Stomach (tissue), 8 donors: ENCODE measurements at regions not wholly inside any gene's neighbourhood (a gene's known extent, or its start where the extent isn't known, plus 50 kb on each side); places are given as distances from the start of the nearest gene placed in this dataset.

ENCODE experiments used
- DNase-seq, 2 donors: peaks; one replicate each; pipeline versions ENCODE4 v3.0.0 to v3.0.0-alpha.2; 2013 to 2019
- H3K27ac ChIP-seq, 5 donors: fragments of 200-600 bp in 4 of 5; sonication (generic) in 4 of 5; one replicate each; pipeline ENCODE4 v1.5.1; 2013 to 2019; ENCODE audit warnings: mild to moderate bottlenecking in 1 of 5, moderate library complexity in 1 of 5
- H3K27me3 ChIP-seq, 3 donors: fragments of 200-600 bp; sonication (generic); one replicate each; pipeline ENCODE4 v1.5.1; 2017 to 2019; ENCODE audit warnings: mixed run types in 1 of 3
- H3K36me3 ChIP-seq, 4 donors: fragments of 200-600 bp; sonication (generic); 1 replicate in 3 of 4; 2 replicates in 1 of 4; pipeline ENCODE4 v1.5.1; 2016 to 2019
- H3K4me1 ChIP-seq, 4 donors: fragments of 200-600 bp; sonication (generic); one replicate each; pipeline ENCODE4 v1.5.1; 2016 to 2019
- H3K4me3 ChIP-seq, 4 donors: fragments of 200-600 bp; sonication (generic) in 3 of 4; one replicate each; pipeline ENCODE4 v1.5.1; 2016 to 2019; ENCODE audit warnings: mild to moderate bottlenecking in 1 of 4
- H3K9me3 ChIP-seq, 4 donors: fragments of 200-600 bp; sonication (generic); one replicate each; pipeline ENCODE4 v1.5.1; 2016 to 2019
- CTCF ChIP-seq, 7 experiments: fragments of 450-650 bp in 4 of 7; fragments of 200-600 bp in 3 of 7; sonication (generic) in 3 of 7; IDR thresholded peaks; one replicate each; pipeline ENCODE4 v1.5.1; 2016 to 2019; ENCODE audit warnings: antibody characterized with exemption in 7 of 7, control low read depth in 2 of 7, mild to moderate bottlenecking in 1 of 7
- EP300 ChIP-seq: sonication (generic); formaldehyde crosslinking; IDR thresholded peaks from one replicate; pipeline ENCODE4 v1.6.1; 2017; ENCODE audit warnings: antibody characterized with exemption
- POLR2A ChIP-seq, 4 donors: fragments of 450-650 bp; IDR thresholded peaks; one replicate each; pipeline ENCODE4 v1.6.1; 2016; ENCODE audit warnings: antibody characterized with exemption in 4 of 4, control low read depth in 2 of 4, mild to moderate bottlenecking in 1 of 4, moderate library complexity in 1 of 4
- POLR2AphosphoS5 ChIP-seq, 3 donors: sonication (generic); formaldehyde crosslinking; IDR thresholded peaks; one replicate each; pipeline ENCODE4 v1.6.1; 2016; ENCODE audit warnings: antibody characterized with exemption in 3 of 3
- WGBS, 5 donors: extraction: QIAGEN DNeasy Blood & Tissue Kit in 3 of 5; methylation state at CpG; one replicate each; pipeline versions ENCODE4 v1.1.5 to v1.1.7; 2013 to 2018; 5-methylcytosine and 5-hydroxymethylcytosine counted together
- intact Hi-C: fragments of 100-400 bp; cut with DNase I; formaldehyde crosslinking; loops from one replicate; pipeline ENCODE4 v1.15.1; 2023; ENCODE audit warnings: low total_unique reads
- donor health status: healthy with polysubstance abuse.
- donor health status: Bipolar disorder and iron deficiency.
- donor health status: healthy.

GRCh38 chr6:67459556-67459955 is 1175.5 kb upstream of the ADGRB3 start:
- Histone ChIP-seq H3K27me3 (no peaks in the 10 kb centered on the region), H3K27ac (no peak overlapping the region), H3K4me3 (no peak overlapping the region), H3K9me3 (peaks cover 8 to 46% (median 24%) of the 10 kb centered on the region in 4 donors), H3K4me1 (no peaks in the 10 kb centered on the region), H3K36me3 (no peaks in the 10 kb centered on the region)
- 72 to 88% (median 83%) methylated on average over 1 of the region's 1 CpG for WGBS, 5 donors
- intact Hi-C loops = no loop called here
- no peak for DNase-seq
- TF ChIP-seq CTCF (IDR thresholded peaks at IDR 0.05) (no peak), EP300 (no peak), POLR2AphosphoS5 (IDR thresholded peaks at IDR 0.05) (no peak), POLR2A (IDR thresholded peaks at IDR 0.05) (no peak)

- H3K9me3 ChIP-seq = peaks cover 8 to 47% (median 24%) of the 10 kb centered on the region in 4 donors
- H3K36me3 ChIP-seq = no peaks in the 10 kb centered on the region
- WGBS, 5 donors = 79 to 89% (median 85%) methylated on average over 4 of the region's 4 CpGs
- no peaks in the 10 kb centered on the region for H3K27me3 ChIP-seq
- no peak for DNase-seq
- no peaks in the 10 kb centered on the region for H3K4me1 ChIP-seq
- no peak overlapping the region for H3K4me3 ChIP-seq
- intact Hi-C loops = no loop called here
- TF ChIP-seq POLR2AphosphoS5 (IDR thresholded peaks at IDR 0.05) (no peak), POLR2A (IDR thresholded peaks at IDR 0.05) (no peak), CTCF (IDR thresholded peaks at IDR 0.05) (no peak)
- no peak overlapping the region for H3K27ac ChIP-seq
These were observed 1176.8 kb upstream of the ADGRB3 start for GRCh38 chr6:67458265-67458664.

GRCh38 chr6:67451874-67452273 is 1183.2 kb upstream of the ADGRB3 start:
- 64 to 90% (median 79%) methylated on average over 1 of the region's 1 CpG for WGBS, 5 donors
- intact Hi-C loops = no loop called here
- no peak for DNase-seq

GRCh38 chr6:67450641-67451040 is 1184.4 kb upstream of the ADGRB3 start:
- Histone ChIP-seq H3K27ac (no peak overlapping the region), H3K36me3 (no peaks in the 10 kb centered on the region), H3K4me3 (no peak overlapping the region), H3K9me3 (peaks cover 0 to 5% (median 0%) of the 10 kb centered on the region in 4 donors), H3K4me1 (no peaks in the 10 kb centered on the region), H3K27me3 (no peaks in the 10 kb centered on the region)
- no peak for DNase-seq
- intact Hi-C loops = no loop called here
- 65 to 74% (median 69%) methylated on average over 4 of the region's 4 CpGs for WGBS, 5 donors
- TF ChIP-seq POLR2A (IDR thresholded peaks at IDR 0.05) (no peak), CTCF (IDR thresholded peaks at IDR 0.05) (no peak), EP300 (no peak), POLR2AphosphoS5 (IDR thresholded peaks at IDR 0.05) (no peak)

More at GRCh38 chr6:67451874-67452273, 1183.2 kb upstream of the ADGRB3 start:
- TF ChIP-seq CTCF (IDR thresholded peaks at IDR 0.05) = no peak
- Histone ChIP-seq H3K27ac (no peak overlapping the region), H3K27me3 (no peaks in the 10 kb centered on the region), H3K9me3 (peaks cover 0 to 5% (median 0%) of the 10 kb centered on the region in 4 donors), H3K4me3 (no peak overlapping the region), H3K36me3 (no peaks in the 10 kb centered on the region), H3K4me1 (no peaks in the 10 kb centered on the region)
